ENCODE measurements at regions not wholly inside any gene's neighbourhood (a gene's known extent, or its start where the extent isn't known, plus 50 kb on each side); places are given as distances from the start of the nearest gene placed in this dataset.
"Not testable (repeated sequence)": the region's sequence is repeated elsewhere in the genome, so short reads cannot be mapped to it uniquely, and the experiment has no call there.

DNA sequence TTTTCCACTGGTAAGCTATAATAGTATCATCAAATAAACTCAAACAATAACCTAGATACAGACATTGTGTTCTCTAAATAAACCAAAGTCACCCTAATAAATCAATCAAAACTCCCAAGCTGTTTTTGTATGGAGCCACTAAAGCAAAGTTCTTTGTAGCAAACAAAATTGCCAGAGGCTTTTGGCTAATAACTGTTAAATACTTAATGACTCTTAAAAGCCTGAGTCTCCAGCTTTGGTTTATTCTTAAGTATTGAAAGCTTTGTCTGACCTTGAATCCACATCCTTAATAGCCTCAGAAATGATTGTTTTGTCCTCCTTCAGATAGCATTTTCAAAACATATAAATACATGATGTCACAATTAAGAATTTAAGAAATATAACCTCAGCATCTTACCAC, 725.3 kb downstream of the SI start:
- H3K27me3 Mint-ChIP-seq: no peaks in the 10 kb centered on the region
- H3K4me1 Mint-ChIP-seq (ENCODE audit: low read depth): no peaks in the 10 kb centered on the region
- no peaks in the 10 kb centered on the region for H3K36me3 Mint-ChIP-seq (ENCODE audit: low read depth)
- no peak overlapping the region for H3K4me3 Mint-ChIP-seq
- intact Hi-C loops (cut with micrococcal nuclease): no loop called here
- H3K9me3 Mint-ChIP-seq: no peaks in the 10 kb centered on the region
- H3K27ac Mint-ChIP-seq: no peak overlapping the region

DNA sequence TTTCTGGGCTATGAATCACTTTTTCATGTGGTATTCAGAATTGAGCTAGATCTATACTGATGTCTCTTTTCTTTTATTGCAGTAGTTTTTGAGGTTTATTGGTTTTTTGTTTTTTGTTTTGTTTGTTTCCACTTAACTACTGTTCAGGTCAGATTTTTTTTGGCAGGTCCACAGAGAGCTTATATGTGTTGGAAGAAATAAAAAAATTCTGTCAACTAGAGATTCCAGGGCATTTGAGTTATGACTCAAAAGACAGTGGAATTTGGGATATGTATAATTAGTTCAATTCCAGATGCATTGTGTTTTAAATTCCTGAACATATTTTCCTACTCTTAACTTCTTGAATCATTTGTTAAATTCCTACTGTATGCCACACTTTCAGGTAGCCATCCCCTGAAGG, 727.2 kb downstream of the SI start:
- intact Hi-C loops (cut with micrococcal nuclease): no loop called here
- Mint-ChIP-seq H3K36me3 (ENCODE audit: low read depth) (no peaks in the 10 kb centered on the region), H3K4me3 (no peak overlapping the region), H3K27me3 (no peaks in the 10 kb centered on the region), H3K4me1 (ENCODE audit: low read depth) (no peaks in the 10 kb centered on the region), H3K9me3 (peaks cover 13% of the 10 kb centered on the region), H3K27ac (no peak overlapping the region)

DNA sequence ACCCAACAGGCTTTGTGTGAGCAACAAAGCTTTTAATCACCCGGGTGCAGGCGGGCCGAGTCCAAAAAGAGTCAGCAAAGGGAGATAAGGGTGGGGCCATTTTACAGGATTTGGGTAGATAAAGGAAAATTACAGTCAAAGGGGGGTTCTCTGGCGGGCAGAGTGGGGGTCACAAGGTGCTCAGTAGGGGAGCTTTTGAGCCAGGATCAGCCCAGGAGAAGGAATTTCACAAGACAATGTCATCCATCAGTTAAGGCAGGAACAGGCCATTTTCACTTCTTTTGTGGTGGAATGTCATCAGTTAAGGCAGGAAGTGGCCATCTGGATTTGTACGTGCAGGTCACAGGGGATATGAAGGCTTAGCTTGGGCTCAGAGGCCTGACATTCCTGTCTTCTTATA, 736.1 kb downstream of the SI start:
- H3K27ac Mint-ChIP-seq; intact Hi-C loops (cut with micrococcal nuclease); H3K27me3 Mint-ChIP-seq; H3K4me1 Mint-ChIP-seq (ENCODE audit: low read depth); H3K4me3 Mint-ChIP-seq; H3K36me3 Mint-ChIP-seq (ENCODE audit: low read depth): not testable (repeated sequence)
- peaks cover 35% of the 10 kb centered on the region for H3K9me3 Mint-ChIP-seq

- Mint-ChIP-seq H3K27ac (no peak overlapping the region), H3K9me3 (peaks cover 23% of the 10 kb centered on the region), H3K36me3 (ENCODE audit: low read depth) (no peaks in the 10 kb centered on the region), H3K27me3 (no peaks in the 10 kb centered on the region), H3K4me3 (no peak overlapping the region), H3K4me1 (ENCODE audit: low read depth) (no peaks in the 10 kb centered on the region)
- intact Hi-C loops (cut with micrococcal nuclease): no loop called here
Measured at GRCh38 chr3:164341086-164341485, 737.2 kb downstream of the SI start.

- Mint-ChIP-seq H3K27me3 (no peaks in the 10 kb centered on the region), H3K4me3 (no peak overlapping the region), H3K27ac (no peak overlapping the region), H3K36me3 (ENCODE audit: low read depth) (no peaks in the 10 kb centered on the region), H3K4me1 (ENCODE audit: low read depth) (no peaks in the 10 kb centered on the region), H3K9me3 (peaks cover 17% of the 10 kb centered on the region)
- intact Hi-C loops (cut with micrococcal nuclease): no loop called here
Measured at GRCh38 chr3:164340273-164340672, 738.0 kb downstream of the SI start.

DNA sequence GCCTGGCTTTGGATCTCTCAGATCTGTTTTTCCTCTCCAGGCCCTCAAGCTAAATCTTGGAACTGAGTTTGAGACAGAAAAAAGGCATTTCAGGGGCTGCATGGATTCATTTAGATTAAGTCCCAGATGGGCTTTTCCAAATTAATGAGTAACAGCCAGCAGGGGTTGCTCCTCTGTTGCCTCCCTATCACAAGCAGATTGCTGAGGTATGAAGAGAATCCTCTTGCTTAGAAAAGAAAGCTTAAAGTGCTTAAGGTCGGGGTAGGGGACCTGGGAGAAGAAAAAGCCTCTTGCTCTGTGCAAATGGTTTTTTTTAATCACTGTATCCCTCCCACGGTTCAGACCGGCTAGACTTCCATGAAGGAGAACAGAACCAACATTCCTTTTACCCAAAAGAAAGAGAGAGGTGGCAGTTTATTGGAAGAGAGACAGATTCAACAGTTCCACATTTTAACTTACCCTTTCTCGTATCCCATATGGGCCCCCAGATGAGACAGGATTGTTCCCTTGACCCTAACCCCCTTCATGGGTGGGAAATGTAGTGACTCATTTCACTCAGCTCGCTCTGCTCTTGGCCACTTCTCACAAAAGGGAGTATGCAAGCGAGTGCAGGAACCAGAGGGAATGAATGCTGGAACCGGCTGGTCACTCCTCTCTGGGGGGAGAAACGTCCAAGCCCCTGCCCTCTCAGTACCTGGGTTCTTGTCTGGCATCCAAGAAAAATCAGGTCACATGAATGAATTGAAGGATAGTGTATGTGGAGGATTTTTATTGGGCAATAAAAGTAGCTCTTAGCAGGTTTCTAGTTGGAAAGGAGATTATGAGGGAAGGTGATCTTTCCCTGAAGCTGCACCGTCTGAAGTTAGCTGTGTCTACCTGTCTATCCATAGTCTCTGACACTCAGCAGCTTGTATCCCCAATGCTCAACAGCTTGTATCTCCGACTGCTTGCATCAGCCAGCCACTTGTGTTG, 745.2 kb downstream of the SI start:
- Mint-ChIP-seq H3K27ac (no peak overlapping the region), H3K9me3 (no peaks in the 10 kb centered on the region), H3K4me1 (ENCODE audit: low read depth) (no peaks in the 10 kb centered on the region), H3K36me3 (ENCODE audit: low read depth) (no peaks in the 10 kb centered on the region), H3K27me3 (no peaks in the 10 kb centered on the region), H3K4me3 (no peak overlapping the region)
- intact Hi-C loops (cut with micrococcal nuclease): no loop called here

DNA sequence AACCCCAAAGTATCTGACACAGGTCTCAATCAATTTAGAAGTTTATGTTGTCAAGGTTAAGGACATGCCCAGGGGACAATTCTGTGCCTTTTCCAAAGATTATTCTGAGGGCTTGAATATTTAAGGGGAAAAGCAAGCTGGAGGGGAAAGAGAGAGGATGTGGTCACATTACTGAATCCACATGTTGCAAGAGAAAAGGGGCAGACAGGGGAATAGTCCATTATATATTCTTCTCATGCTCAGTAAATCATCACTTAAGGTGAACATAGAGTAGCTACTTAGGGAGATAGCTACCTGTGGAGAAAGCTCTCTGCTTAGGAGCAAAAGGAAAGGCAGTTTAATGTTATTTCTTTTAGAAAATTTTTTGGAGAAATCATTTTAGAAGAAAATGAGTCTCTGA, 751.6 kb downstream of the SI start:
- H3K27ac Mint-ChIP-seq: no peak overlapping the region
- H3K4me3 Mint-ChIP-seq: no peak overlapping the region
- H3K4me1 Mint-ChIP-seq (ENCODE audit: low read depth): no peaks in the 10 kb centered on the region
- no peaks in the 10 kb centered on the region for H3K27me3 Mint-ChIP-seq
- intact Hi-C loops (cut with micrococcal nuclease): no loop called here
- no peaks in the 10 kb centered on the region for H3K36me3 Mint-ChIP-seq (ENCODE audit: low read depth)
- no peaks in the 10 kb centered on the region for H3K9me3 Mint-ChIP-seq

GRCh38 chr3:164320962-164321361, 757.3 kb downstream of the SI start:
- Mint-ChIP-seq H3K27me3 (no peaks in the 10 kb centered on the region), H3K9me3 (no peaks in the 10 kb centered on the region), H3K27ac (no peak overlapping the region), H3K4me3 (no peak overlapping the region), H3K4me1 (ENCODE audit: low read depth) (no peaks in the 10 kb centered on the region), H3K36me3 (ENCODE audit: low read depth) (no peaks in the 10 kb centered on the region)
- intact Hi-C loops (cut with micrococcal nuclease): no loop called here

DNA sequence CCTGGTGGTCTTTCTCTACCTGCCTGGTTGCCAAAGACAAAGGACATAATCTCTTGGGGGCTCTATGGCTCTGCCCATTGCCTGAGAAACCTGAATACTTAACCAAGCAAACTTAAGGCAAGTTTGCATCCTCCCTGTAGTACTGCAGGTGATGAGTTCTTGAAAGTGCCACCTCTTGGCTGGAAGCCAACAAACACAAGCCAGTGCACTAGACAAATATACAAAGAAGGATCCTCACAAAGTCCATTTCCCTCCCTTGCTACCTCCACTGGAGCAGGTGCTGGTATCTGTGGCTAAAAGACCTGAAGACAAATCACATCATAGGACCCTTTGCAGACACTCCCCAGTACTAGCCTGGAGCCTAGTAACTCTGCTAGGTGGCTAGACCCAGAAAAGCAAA, 772.3 kb downstream of the SI start:
- intact Hi-C loops (cut with micrococcal nuclease): no loop called here
- Mint-ChIP-seq H3K4me3 (no peak overlapping the region), H3K4me1 (ENCODE audit: low read depth) (no peaks in the 10 kb centered on the region), H3K36me3 (ENCODE audit: low read depth) (no peaks in the 10 kb centered on the region), H3K27me3 (no peaks in the 10 kb centered on the region), H3K27ac (no peak overlapping the region), H3K9me3 (peaks cover 40% of the 10 kb centered on the region)

GRCh38 chr3:164303894-164304293, 774.4 kb downstream of the SI start:
- H3K27ac Mint-ChIP-seq: no peak overlapping the region
- H3K9me3 Mint-ChIP-seq: peaks cover 23% of the 10 kb centered on the region
- no peaks in the 10 kb centered on the region for H3K4me1 Mint-ChIP-seq (ENCODE audit: low read depth)
- H3K27me3 Mint-ChIP-seq: no peaks in the 10 kb centered on the region
- no peaks in the 10 kb centered on the region for H3K36me3 Mint-ChIP-seq (ENCODE audit: low read depth)
- intact Hi-C loops (cut with micrococcal nuclease): no loop called here
- H3K4me3 Mint-ChIP-seq: no peak overlapping the region

- no peaks in the 10 kb centered on the region for H3K27me3 Mint-ChIP-seq
- no peaks in the 10 kb centered on the region for H3K36me3 Mint-ChIP-seq (ENCODE audit: low read depth)
- no peak overlapping the region for H3K27ac Mint-ChIP-seq
- no peak overlapping the region for H3K4me3 Mint-ChIP-seq
- peaks cover 16% of the 10 kb centered on the region for H3K9me3 Mint-ChIP-seq
- H3K4me1 Mint-ChIP-seq (ENCODE audit: low read depth): no peaks in the 10 kb centered on the region
- intact Hi-C loops (cut with micrococcal nuclease): no loop called here
Measured at GRCh38 chr3:164302622-164303021, 775.7 kb downstream of the SI start.

GRCh38 chr3:164291486-164291885, 786.8 kb downstream of the SI start:
- H3K27me3 Mint-ChIP-seq; H3K36me3 Mint-ChIP-seq (ENCODE audit: low read depth); intact Hi-C loops (cut with micrococcal nuclease); H3K4me3 Mint-ChIP-seq; H3K9me3 Mint-ChIP-seq; H3K27ac Mint-ChIP-seq; H3K4me1 Mint-ChIP-seq (ENCODE audit: low read depth): not testable (repeated sequence)

GRCh38 chr3:164278550-164278949, 799.7 kb downstream of the SI start:
- Mint-ChIP-seq H3K4me1 (ENCODE audit: low read depth) (no peaks in the 10 kb centered on the region), H3K9me3 (peaks cover 37% of the 10 kb centered on the region), H3K27ac (no peak overlapping the region), H3K36me3 (ENCODE audit: low read depth) (no peaks in the 10 kb centered on the region), H3K27me3 (no peaks in the 10 kb centered on the region), H3K4me3 (no peak overlapping the region)
- intact Hi-C loops (cut with micrococcal nuclease): no loop called here

DNA sequence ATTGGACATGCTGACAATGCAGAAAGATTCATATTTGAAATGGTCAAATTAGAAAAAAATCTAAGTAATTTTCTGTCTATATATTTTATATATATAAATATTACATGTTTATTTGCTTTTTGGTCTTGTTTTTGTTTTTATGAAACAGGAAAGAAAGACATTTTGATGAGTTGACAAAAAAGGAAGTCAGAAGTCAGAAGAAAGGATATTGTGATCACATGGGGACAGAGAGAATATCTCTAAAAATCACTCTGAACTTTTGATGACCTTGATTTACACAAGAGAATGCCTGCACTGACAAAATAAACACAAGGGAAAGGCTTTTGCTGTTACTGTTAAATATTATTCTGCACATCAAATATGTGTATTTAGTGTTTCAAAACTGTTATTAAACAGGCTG, 811.2 kb downstream of the SI start:
- H3K4me1 Mint-ChIP-seq (ENCODE audit: low read depth): no peaks in the 10 kb centered on the region
- no peaks in the 10 kb centered on the region for H3K27me3 Mint-ChIP-seq
- H3K27ac Mint-ChIP-seq: no peak overlapping the region
- H3K36me3 Mint-ChIP-seq (ENCODE audit: low read depth): no peaks in the 10 kb centered on the region
- H3K4me3 Mint-ChIP-seq: no peak overlapping the region
- H3K9me3 Mint-ChIP-seq: peaks cover 16% of the 10 kb centered on the region
- intact Hi-C loops (cut with micrococcal nuclease): no loop called here

GRCh38 chr3:164250923-164251322, 827.4 kb downstream of the SI start:
- Mint-ChIP-seq H3K27ac (no peak overlapping the region), H3K27me3 (no peaks in the 10 kb centered on the region), H3K9me3 (no peaks in the 10 kb centered on the region), H3K36me3 (ENCODE audit: low read depth) (no peaks in the 10 kb centered on the region), H3K4me1 (ENCODE audit: low read depth) (no peaks in the 10 kb centered on the region), H3K4me3 (no peak overlapping the region)
- intact Hi-C loops (cut with micrococcal nuclease): no loop called here

Data from dendritic cell treated with granulocyte-macrophage colony-stimulating factor and Interleukin-4, amounts not matched to agents 40 ng/mL and 50 ng/mL, for 4 days (primary cell).